ENCODE measurements at regions not wholly inside any gene's neighbourhood (a gene's known extent, or its start where the extent isn't known, plus 50 kb on each side); places are given as distances from the start of the nearest gene placed in this dataset.

GRCh38 chr7:63031838-63032436, 966.7 kb upstream of the ZNF722 start:
- TF ChIP-seq CTCF (conservative IDR thresholded peaks at IDR 0.05; ENCODE audit: low read length) = no peak
- no peak for TF ChIP-seq EZH2phosphoT487 (IDR thresholded peaks at IDR 0.05; ENCODE audit: borderline replicate concordance)

Measured in Loucy (cell line).